HepG2 (cell line): ENCODE measurements at regions not wholly inside any gene's neighbourhood (a gene's known extent, or its start where the extent isn't known, plus 50 kb on each side); places are given as distances from the start of the nearest gene placed in this dataset.

Experiments
- ATAC-seq: fragments of 200-7000 bp; cut with Tn5 transposase; 3 replicates; pipeline ENCODE4 v1.9.1; 2020; ENCODE audit warnings: mild to moderate bottlenecking, moderate library complexity
- BruUV-seq: library from RNA; stranded (reverse); fragments of 400-500 nt; replicated peaks from 2 replicates; lab custom pipeline; 2021; lab: Mats Ljungman, UMichigan
- CTCF ChIA-PET: fragments of 300-600 bp; formaldehyde crosslinking; extraction: SDS; loops from one replicate; lab custom pipeline; 2021; ENCODE audit warnings: low total read pairs, inconsistent platforms, low intra/inter-chr PET ratio; lab: Yijun Ruan, JAX
- POLR2A ChIA-PET: fragments of 350-600 bp; sonication (Branson Sonifier 250); formaldehyde crosslinking; loops from one replicate; lab custom pipeline; 2020; ENCODE audit warnings: antibody characterized with exemption, inconsistent platforms; lab: Yijun Ruan, JAX
- DNase-seq: peaks from one replicate; pipeline ENCODE4 v3.0.0-alpha.2; 2015; ENCODE audit warnings: low spot score
- FAIRE-seq: peaks from 3 replicates; lab custom pipeline; 2011; peaks lifted over from hg19 to GRCh38; lab: Jason Lieb, UNC
- H2AFZ ChIP-seq: one replicate; pipeline ENCODE4 v1.6.1; 2011; ENCODE audit warnings: low read length, inconsistent platforms
- H3K27ac ChIP-seq: fragments of 300-600 bp; 3 replicates; pipeline ENCODE4 v1.8.0; 2011; ENCODE audit warnings: mixed run types, mild to moderate bottlenecking, mixed read lengths, low read length, inconsistent platforms; ENCODE audit not compliant: insufficient read depth; ENCODE audit errors: extremely low read length
- H3K27me3 ChIP-seq, 2 experiments: fragments of 200-600 bp in 1 of 2; 2 replicates in 1 of 2; 3 replicates in 1 of 2; pipeline versions ENCODE4 v1.6.0 to v1.8.0; 2011; ENCODE audit warnings: low read length in 2 of 2, mild to moderate bottlenecking in 2 of 2, moderate library complexity in 2 of 2, inconsistent platforms in 1 of 2; ENCODE audit not compliant: insufficient read depth in 2 of 2, control insufficient read depth in 1 of 2
- H3K36me3 ChIP-seq, 2 experiments: fragments of 200-600 bp in 1 of 2; replicated peaks in 1 of 2; 2 replicates in 1 of 2; 3 replicates in 1 of 2; pipeline versions ENCODE4 v1.5.1 to v1.8.0; 2011; ENCODE audit warnings: low read length in 2 of 2, inconsistent platforms in 1 of 2; ENCODE audit not compliant: insufficient read depth in 2 of 2, control insufficient read depth in 1 of 2
- H3K4me1 ChIP-seq: 2 replicates; pipeline ENCODE4 v1.5.1; 2012; ENCODE audit warnings: low read length, inconsistent platforms; ENCODE audit not compliant: insufficient read depth
- H3K4me2 ChIP-seq: 2 replicates; pipeline ENCODE4 v1.6.0; 2011; ENCODE audit warnings: low read depth, low read length, inconsistent platforms
- H3K4me3 ChIP-seq, 3 experiments: fragments of 200-600 bp in 1 of 3; sonication (generic), shearing (Covaris generic) in 1 of 3; replicated peaks in 1 of 3; 2 replicates each; pipeline ENCODE4 v1.5.1; 2011 to 2016; ENCODE audit warnings: low read length in 3 of 3, inconsistent platforms in 2 of 3, low read depth in 2 of 3, mild to moderate bottlenecking in 2 of 3, control low read depth in 1 of 3, mixed read lengths in 1 of 3; ENCODE audit not compliant: insufficient read depth in 1 of 3
- H3K79me2 ChIP-seq: one replicate; pipeline ENCODE4 v1.6.1; 2011; ENCODE audit warnings: low read length, inconsistent platforms; ENCODE audit not compliant: insufficient read depth
- H3K9ac ChIP-seq: 2 replicates; pipeline ENCODE4 v1.6.0; 2011; ENCODE audit warnings: mild to moderate bottlenecking, low read depth, low read length, inconsistent platforms; ENCODE audit not compliant: insufficient read depth
- H3K9me3 ChIP-seq: 2 replicates; pipeline ENCODE4 v1.5.1; 2012; ENCODE audit warnings: mild to moderate bottlenecking, low read length
- H4K20me1 ChIP-seq: 2 replicates; pipeline ENCODE4 v1.6.0; 2011; ENCODE audit warnings: inconsistent platforms, mild to moderate bottlenecking, low read length, moderate library complexity; ENCODE audit not compliant: insufficient read depth
- ATF7 ChIP-seq, 2 experiments: fragments of 450-650 bp in 1 of 2; sonication (generic) in 1 of 2; formaldehyde crosslinking in 1 of 2; IDR thresholded peaks; 2 replicates each; pipeline versions ENCODE4 v1.4.0 to v1.6.1; 2016 to 2020; ENCODE audit warnings: antibody characterized with exemption in 1 of 2, mild to moderate bottlenecking in 1 of 2, missing genetic modification reagents in 1 of 2
- KAT2B ChIP-seq: fragments of 150-350 bp; IDR thresholded peaks from 2 replicates; pipeline ENCODE4 v1.6.1; 2014; ENCODE audit warnings: low read depth, low read length, borderline replicate concordance
- PAWR ChIP-seq: sonication (generic); formaldehyde crosslinking; IDR thresholded peaks from 2 replicates; pipeline ENCODE4 v1.4.0; 2020; ENCODE audit warnings: missing genetic modification reagents, mild to moderate bottlenecking, borderline replicate concordance
- POLR2AphosphoS2 ChIP-seq: IDR thresholded peaks from 2 replicates; pipeline ENCODE4 v1.6.1; 2011; ENCODE audit warnings: low read depth, low read length, improper control_type of control experiment
- RAD51 ChIP-seq: fragments of 450-650 bp; IDR thresholded peaks from 2 replicates; pipeline ENCODE4 v1.6.1; 2016; ENCODE audit warnings: borderline replicate concordance
- REPIN1 ChIP-seq: sonication (generic); formaldehyde crosslinking; IDR thresholded peaks from 2 replicates; pipeline ENCODE4 v1.8.0; 2022; ENCODE audit warnings: missing genetic modification reagents, low read depth, mild to moderate bottlenecking, borderline replicate concordance
- ZBTB21 ChIP-seq: sonication (generic); formaldehyde crosslinking; IDR thresholded peaks from 2 replicates; pipeline ENCODE4 v1.4.0; 2020; ENCODE audit warnings: missing genetic modification reagents
- ZFX ChIP-seq: sonication (generic); formaldehyde crosslinking; IDR thresholded peaks from 2 replicates; pipeline ENCODE4 v1.4.0; 2020; ENCODE audit warnings: mild to moderate bottlenecking, low read depth, missing genetic modification reagents, moderate library complexity
- ZNF205 ChIP-seq: IDR thresholded peaks from 2 replicates; pipeline ENCODE4 v1.6.1; 2018; ENCODE audit warnings: missing biosample characterization, missing genetic modification reagents
- ZNF207 ChIP-seq: fragments of 450-650 bp; IDR thresholded peaks from 2 replicates; pipeline ENCODE4 v1.6.1; 2016; ENCODE audit warnings: antibody characterized with exemption, borderline replicate concordance
- ZNF263 ChIP-seq: sonication (generic); formaldehyde crosslinking; IDR thresholded peaks from 2 replicates; pipeline ENCODE4 v1.4.0; 2020; ENCODE audit warnings: missing genetic modification reagents
- ZNF644 ChIP-seq: IDR thresholded peaks from 2 replicates; pipeline ENCODE4 v1.6.1; 2016; ENCODE audit warnings: low read depth
- ZNF674 ChIP-seq: sonication (generic); formaldehyde crosslinking; IDR thresholded peaks from 2 replicates; pipeline ENCODE4 v1.5.0; 2020; ENCODE audit warnings: low read depth, mild to moderate bottlenecking, missing genetic modification reagents
- ZNF720 ChIP-seq: sonication (generic); formaldehyde crosslinking; IDR thresholded peaks from 2 replicates; pipeline ENCODE4 v1.4.0; 2020; ENCODE audit warnings: missing genetic modification reagents
- WGBS: methylation state at CpG from one replicate; pipeline ENCODE4 v1.1.6; 2017; ENCODE audit warnings: low lambda C conversion rate; 5-methylcytosine and 5-hydroxymethylcytosine counted together
- in situ Hi-C: cut with HindIII; loops from 2 replicates; pipeline ENCODE4 v1.10.0; 2017; ENCODE audit warnings: low pct_unique_long_range_greater_than_20kb; ENCODE audit not compliant: extremely low pct_ligation_motif_present
- intact Hi-C: fragments of 100-400 bp; cut with micrococcal nuclease; formaldehyde crosslinking; loops from one replicate; pipeline ENCODE4 v1.10.0; 2022; ENCODE audit not compliant: unreplicated experiment
- TF ChIP-seq, protein P1 (sequence below), 2 experiments: sonication (generic) in 1 of 2; formaldehyde crosslinking in 1 of 2; IDR thresholded peaks; 2 replicates each; pipeline versions ENCODE4 v1.5.1 to v1.6.1; 2011 to 2020; ENCODE audit warnings: borderline replicate concordance in 1 of 2, low read depth in 1 of 2, low read length in 1 of 2, mild to moderate bottlenecking in 1 of 2, missing genetic modification reagents in 1 of 2, moderate library complexity in 1 of 2
- TF ChIP-seq, protein P2 (sequence below): sonication (generic); formaldehyde crosslinking; IDR thresholded peaks from 2 replicates; pipeline ENCODE4 v1.8.0; 2022; ENCODE audit warnings: mild to moderate bottlenecking, missing genetic modification reagents
- TF ChIP-seq, protein P3 (sequence below): sonication (generic); formaldehyde crosslinking; IDR thresholded peaks from 2 replicates; pipeline ENCODE4 v1.4.0; 2020; ENCODE audit warnings: mild to moderate bottlenecking, missing genetic modification reagents

DNA sequence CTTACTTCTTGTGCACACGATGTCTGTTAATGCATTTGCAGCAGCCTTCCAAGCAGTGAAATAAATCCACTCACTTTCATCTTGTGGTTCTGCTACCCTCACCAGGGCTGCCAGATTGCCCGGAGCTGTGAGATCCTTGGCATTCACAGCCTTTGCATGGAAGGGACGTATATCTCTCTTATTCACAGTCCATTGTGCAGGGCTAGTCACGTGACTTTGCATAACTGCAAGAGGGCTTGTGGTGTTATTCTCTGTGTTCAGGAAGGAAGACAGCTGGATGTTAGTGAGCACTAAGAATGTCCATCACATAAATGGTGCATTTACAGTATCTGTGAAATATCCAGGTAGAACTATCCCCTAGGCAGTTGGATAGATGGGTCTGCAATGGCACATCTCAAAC is 96.5 kb upstream of the BEND4 start:
- no peaks in the 10 kb centered on the region for H4K20me1 ChIP-seq
- H3K79me2 ChIP-seq: no peaks in the 10 kb centered on the region
- POLR2A ChIA-PET: no interaction called here
- CTCF ChIA-PET: no interaction called here
- DNase-seq (no peak), FAIRE-seq (no peak), ATAC-seq (no peak)
- 11% methylated on average over 4 of the region's 4 CpGs for WGBS
- intact Hi-C loops: no loop called here
- in situ Hi-C loops: no loop called here
- no peak overlapping the region for H3K9ac ChIP-seq
- H3K9me3 ChIP-seq: no peaks in the 10 kb centered on the region
- H3K36me3 ChIP-seq: no peaks in the 10 kb centered on the region
- BruUV-seq: no TSS peak
- H2AFZ ChIP-seq: no peak overlapping the region
- H3K4me1 ChIP-seq: no peaks in the 10 kb centered on the region
- H3K27me3 ChIP-seq: 0 out of 5 replicates have a peak, but pooled peaks cover 0 to 10% of the 10 kb centered on the region in 2 experiments
- H3K4me2 ChIP-seq: no peak overlapping the region
- no peak for TF ChIP-seq ZNF644
- TF ChIP-seq, protein P1, sequence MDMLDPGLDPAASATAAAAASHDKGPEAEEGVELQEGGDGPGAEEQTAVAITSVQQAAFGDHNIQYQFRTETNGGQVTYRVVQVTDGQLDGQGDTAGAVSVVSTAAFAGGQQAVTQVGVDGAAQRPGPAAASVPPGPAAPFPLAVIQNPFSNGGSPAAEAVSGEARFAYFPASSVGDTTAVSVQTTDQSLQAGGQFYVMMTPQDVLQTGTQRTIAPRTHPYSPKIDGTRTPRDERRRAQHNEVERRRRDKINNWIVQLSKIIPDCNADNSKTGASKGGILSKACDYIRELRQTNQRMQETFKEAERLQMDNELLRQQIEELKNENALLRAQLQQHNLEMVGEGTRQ (IDR thresholded peaks at IDR 0.05; ENCODE audit: low read depth, low read length): peak; percentile 52; the same call in 1 of the 2 replicates
- TF ChIP-seq, protein P1 (CRISPR knock-in tag; IDR thresholded peaks at IDR 0.05; ENCODE audit: borderline replicate concordance): no peak
- TF ChIP-seq ATF7 (IDR thresholded peaks at IDR 0.05): no peak
- no peak for TF ChIP-seq ATF7 (CRISPR knock-in tag; IDR thresholded peaks at IDR 0.05)
- TF ChIP-seq RAD51: peak; percentile 84
- no peak overlapping the region for H3K4me3 ChIP-seq
- H3K27ac ChIP-seq: no peak overlapping the region

DNA sequence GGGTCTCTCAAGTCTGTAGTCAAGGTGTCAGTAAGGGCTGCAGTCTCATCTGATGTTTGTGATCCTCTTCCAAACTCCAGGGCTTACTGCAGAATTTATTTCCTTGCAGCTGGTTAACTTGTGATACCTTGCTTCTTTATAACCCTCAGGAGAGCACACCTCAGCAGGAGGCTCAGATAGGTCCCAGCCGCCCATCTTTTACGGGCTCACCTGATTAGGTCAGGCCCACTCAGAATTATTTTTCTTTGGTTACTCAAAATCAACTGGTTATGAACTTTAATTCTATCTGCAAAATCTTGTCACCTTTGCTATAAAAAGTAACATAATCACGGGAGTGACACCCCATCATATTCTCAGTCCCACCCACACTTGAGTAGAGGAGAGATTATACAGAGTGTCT is 99.9 kb upstream of the BEND4 start:
- in situ Hi-C loops: no loop called here
- Histone ChIP-seq H3K4me2 (no peak overlapping the region), H3K79me2 (no peaks in the 10 kb centered on the region), H3K27me3 (0 out of 5 replicates have a peak, but pooled peaks cover 0 to 9% of the 10 kb centered on the region in 2 experiments), H3K9me3 (no peaks in the 10 kb centered on the region), H4K20me1 (no peaks in the 10 kb centered on the region), H3K36me3 (no peaks in the 10 kb centered on the region), H3K4me1 (no peaks in the 10 kb centered on the region), H3K27ac (no peak overlapping the region), H3K9ac (no peak overlapping the region), H2AFZ (no peak overlapping the region), H3K4me3 (no peak overlapping the region)
- ChIA-PET POLR2A (no interaction called here), CTCF (no interaction called here)
- FAIRE-seq: no peak
- ATAC-seq: no peak
- intact Hi-C loops: no loop called here
- no TSS peak for BruUV-seq
- DNase-seq: no peak
- WGBS: 47% methylated on average over 3 of the region's 3 CpGs
- TF ChIP-seq PAWR (CRISPR knock-in tag): no peak
- TF ChIP-seq, protein P2, sequence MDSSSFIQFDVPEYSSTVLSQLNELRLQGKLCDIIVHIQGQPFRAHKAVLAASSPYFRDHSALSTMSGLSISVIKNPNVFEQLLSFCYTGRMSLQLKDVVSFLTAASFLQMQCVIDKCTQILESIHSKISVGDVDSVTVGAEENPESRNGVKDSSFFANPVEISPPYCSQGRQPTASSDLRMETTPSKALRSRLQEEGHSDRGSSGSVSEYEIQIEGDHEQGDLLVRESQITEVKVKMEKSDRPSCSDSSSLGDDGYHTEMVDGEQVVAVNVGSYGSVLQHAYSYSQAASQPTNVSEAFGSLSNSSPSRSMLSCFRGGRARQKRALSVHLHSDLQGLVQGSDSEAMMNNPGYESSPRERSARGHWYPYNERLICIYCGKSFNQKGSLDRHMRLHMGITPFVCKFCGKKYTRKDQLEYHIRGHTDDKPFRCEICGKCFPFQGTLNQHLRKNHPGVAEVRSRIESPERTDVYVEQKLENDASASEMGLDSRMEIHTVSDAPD: no peak
- no peak for TF ChIP-seq ZNF720
- TF ChIP-seq, protein P3, sequence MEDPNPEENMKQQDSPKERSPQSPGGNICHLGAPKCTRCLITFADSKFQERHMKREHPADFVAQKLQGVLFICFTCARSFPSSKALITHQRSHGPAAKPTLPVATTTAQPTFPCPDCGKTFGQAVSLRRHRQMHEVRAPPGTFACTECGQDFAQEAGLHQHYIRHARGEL (CRISPR knock-in tag): no peak
- no peak for TF ChIP-seq REPIN1 (CRISPR knock-in tag)
- TF ChIP-seq ZNF205: no peak
- TF ChIP-seq ZNF207: no peak
- no peak for TF ChIP-seq ZFX (CRISPR knock-in tag)
- TF ChIP-seq ZNF263 (CRISPR knock-in tag): no peak
- no peak for TF ChIP-seq ZNF674 (CRISPR knock-in tag)
- no peak for TF ChIP-seq KAT2B
- no peak for TF ChIP-seq ZBTB21
- TF ChIP-seq POLR2AphosphoS2: no peak
